Peyer's patch (tissue), 4 donors: ENCODE measurements at regions not wholly inside any gene's neighbourhood (a gene's known extent, or its start where the extent isn't known, plus 50 kb on each side); places are given as distances from the start of the nearest gene placed in this dataset.

Experiments
- CTCF ChIP-seq, 6 experiments: fragments of 450-650 bp in 4 of 6; fragments of 200-600 bp in 2 of 6; sonication (generic) in 1 of 6; IDR thresholded peaks; one replicate each; pipeline ENCODE4 v1.5.1; 2017 to 2019; ENCODE audit warnings: antibody characterized with exemption in 6 of 6, mild to moderate bottlenecking in 3 of 6, moderate library complexity in 1 of 6
- POLR2A ChIP-seq, 2 donors: fragments of 450-650 bp; IDR thresholded peaks; one replicate each; pipeline ENCODE4 v1.5.1; 2017; ENCODE audit warnings: antibody characterized with exemption in 2 of 2, mild to moderate bottlenecking in 2 of 2, moderate library complexity in 2 of 2

GRCh38 chr11:92111287-92111686 lies 113.3 kb upstream of the FAT3 start:
- TF ChIP-seq CTCF (IDR thresholded peaks at IDR 0.05), result no peak
- no peak for TF ChIP-seq POLR2A (IDR thresholded peaks at IDR 0.05)
